ENCODE measurements at regions not wholly inside any gene's neighbourhood (a gene's known extent, or its start where the extent isn't known, plus 50 kb on each side); places are given as distances from the start of the nearest gene placed in this dataset.

DNA sequence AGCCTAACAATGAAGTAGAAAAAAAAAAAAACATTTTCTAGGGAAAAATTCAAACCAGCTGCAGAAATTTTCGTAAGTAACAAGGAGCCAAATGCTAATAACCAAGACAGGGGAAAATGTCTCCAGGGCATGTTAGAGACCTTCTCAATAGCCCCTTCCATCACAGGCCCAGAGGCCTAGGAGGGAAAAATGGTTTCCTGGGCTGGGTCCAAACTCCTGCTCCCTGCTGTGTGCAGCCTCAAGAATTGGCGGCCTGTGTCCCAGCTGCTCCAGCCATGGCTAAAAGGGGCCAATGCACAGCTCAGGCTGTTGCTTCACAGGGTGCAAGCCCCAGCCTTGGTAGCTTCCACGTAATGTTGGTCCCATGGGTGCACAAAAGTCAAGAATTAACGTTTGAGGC, 266.2 kb downstream of the ZEB2 start (continued):
- TF ChIP-seq ZNF551 (CRISPR knock-in tag; IDR thresholded peaks at IDR 0.05), result no peak
- no peak for TF ChIP-seq SMARCE1 (IDR thresholded peaks at IDR 0.05)
- no peak for TF ChIP-seq TFAM (CRISPR knock-in tag; conservative IDR thresholded peaks at IDR 0.05)
- TF ChIP-seq, protein P1, sequence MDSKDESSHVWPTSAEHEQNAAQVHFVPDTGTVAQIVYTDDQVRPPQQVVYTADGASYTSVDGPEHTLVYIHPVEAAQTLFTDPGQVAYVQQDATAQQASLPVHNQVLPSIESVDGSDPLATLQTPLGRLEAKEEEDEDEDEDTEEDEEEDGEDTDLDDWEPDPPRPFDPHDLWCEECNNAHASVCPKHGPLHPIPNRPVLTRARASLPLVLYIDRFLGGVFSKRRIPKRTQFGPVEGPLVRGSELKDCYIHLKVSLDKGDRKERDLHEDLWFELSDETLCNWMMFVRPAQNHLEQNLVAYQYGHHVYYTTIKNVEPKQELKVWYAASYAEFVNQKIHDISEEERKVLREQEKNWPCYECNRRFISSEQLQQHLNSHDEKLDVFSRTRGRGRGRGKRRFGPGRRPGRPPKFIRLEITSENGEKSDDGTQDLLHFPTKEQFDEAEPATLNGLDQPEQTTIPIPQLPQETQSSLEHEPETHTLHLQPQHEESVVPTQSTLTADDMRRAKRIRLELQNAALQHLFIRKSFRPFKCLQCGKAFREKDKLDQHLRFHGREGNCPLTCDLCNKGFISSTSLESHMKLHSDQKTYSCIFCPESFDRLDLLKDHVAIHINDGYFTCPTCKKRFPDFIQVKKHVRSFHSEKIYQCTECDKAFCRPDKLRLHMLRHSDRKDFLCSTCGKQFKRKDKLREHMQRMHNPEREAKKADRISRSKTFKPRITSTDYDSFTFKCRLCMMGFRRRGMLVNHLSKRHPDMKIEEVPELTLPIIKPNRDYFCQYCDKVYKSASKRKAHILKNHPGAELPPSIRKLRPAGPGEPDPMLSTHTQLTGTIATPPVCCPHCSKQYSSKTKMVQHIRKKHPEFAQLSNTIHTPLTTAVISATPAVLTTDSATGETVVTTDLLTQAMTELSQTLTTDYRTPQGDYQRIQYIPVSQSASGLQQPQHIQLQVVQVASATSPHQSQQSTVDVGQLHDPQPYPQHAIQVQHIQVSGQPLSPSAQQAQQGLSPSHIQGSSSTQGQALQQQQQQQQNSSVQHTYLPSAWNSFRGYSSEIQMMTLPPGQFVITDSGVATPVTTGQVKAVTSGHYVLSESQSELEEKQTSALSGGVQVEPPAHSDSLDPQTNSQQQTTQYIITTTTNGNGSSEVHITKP (IDR thresholded peaks at IDR 0.05; ENCODE audit: partially characterized antibody), result no peak
- TF ChIP-seq, protein P2, sequence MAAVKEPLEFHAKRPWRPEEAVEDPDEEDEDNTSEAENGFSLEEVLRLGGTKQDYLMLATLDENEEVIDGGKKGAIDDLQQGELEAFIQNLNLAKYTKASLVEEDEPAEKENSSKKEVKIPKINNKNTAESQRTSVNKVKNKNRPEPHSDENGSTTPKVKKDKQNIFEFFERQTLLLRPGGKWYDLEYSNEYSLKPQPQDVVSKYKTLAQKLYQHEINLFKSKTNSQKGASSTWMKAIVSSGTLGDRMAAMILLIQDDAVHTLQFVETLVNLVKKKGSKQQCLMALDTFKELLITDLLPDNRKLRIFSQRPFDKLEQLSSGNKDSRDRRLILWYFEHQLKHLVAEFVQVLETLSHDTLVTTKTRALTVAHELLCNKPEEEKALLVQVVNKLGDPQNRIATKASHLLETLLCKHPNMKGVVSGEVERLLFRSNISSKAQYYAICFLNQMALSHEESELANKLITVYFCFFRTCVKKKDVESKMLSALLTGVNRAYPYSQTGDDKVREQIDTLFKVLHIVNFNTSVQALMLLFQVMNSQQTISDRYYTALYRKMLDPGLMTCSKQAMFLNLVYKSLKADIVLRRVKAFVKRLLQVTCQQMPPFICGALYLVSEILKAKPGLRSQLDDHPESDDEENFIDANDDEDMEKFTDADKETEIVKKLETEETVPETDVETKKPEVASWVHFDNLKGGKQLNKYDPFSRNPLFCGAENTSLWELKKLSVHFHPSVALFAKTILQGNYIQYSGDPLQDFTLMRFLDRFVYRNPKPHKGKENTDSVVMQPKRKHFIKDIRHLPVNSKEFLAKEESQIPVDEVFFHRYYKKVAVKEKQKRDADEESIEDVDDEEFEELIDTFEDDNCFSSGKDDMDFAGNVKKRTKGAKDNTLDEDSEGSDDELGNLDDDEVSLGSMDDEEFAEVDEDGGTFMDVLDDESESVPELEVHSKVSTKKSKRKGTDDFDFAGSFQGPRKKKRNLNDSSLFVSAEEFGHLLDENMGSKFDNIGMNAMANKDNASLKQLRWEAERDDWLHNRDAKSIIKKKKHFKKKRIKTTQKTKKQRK (IDR thresholded peaks at IDR 0.05; ENCODE audit: borderline replicate concordance, low read depth, low read length), result peak; percentile 57; the same call in 1 of the 2 replicates
- TF ChIP-seq, protein P3, sequence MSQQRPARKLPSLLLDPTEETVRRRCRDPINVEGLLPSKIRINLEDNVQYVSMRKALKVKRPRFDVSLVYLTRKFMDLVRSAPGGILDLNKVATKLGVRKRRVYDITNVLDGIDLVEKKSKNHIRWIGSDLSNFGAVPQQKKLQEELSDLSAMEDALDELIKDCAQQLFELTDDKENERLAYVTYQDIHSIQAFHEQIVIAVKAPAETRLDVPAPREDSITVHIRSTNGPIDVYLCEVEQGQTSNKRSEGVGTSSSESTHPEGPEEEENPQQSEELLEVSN (IDR thresholded peaks at IDR 0.05; ENCODE audit: borderline replicate concordance in 1 of 2, extremely low read depth in 1 of 2, insufficient read depth in 1 of 2, insufficient read length in 1 of 2, low read depth in 1 of 2, low read length in 1 of 2, poor library complexity in 1 of 2, severe bottlenecking in 1 of 2), result no peak
- TF ChIP-seq CBFB (CRISPR knock-in tag; IDR thresholded peaks at IDR 0.05), result no peak
- TF ChIP-seq, protein P4, sequence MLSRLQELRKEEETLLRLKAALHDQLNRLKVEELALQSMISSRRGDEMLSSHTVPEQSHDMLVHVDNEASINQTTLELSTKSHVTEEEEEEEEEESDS (CRISPR knock-in tag; IDR thresholded peaks at IDR 0.05), result no peak
- TF ChIP-seq, protein P5, sequence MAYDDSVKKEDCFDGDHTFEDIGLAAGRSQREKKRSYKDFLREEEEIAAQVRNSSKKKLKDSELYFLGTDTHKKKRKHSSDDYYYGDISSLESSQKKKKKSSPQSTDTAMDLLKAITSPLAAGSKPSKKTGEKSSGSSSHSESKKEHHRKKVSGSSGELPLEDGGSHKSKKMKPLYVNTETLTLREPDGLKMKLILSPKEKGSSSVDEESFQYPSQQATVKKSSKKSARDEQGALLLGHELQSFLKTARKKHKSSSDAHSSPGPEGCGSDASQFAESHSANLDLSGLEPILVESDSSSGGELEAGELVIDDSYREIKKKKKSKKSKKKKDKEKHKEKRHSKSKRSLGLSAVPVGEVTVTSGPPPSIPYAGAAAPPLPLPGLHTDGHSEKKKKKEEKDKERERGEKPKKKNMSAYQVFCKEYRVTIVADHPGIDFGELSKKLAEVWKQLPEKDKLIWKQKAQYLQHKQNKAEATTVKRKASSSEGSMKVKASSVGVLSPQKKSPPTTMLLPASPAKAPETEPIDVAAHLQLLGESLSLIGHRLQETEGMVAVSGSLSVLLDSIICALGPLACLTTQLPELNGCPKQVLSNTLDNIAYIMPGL (CRISPR knock-in tag; IDR thresholded peaks at IDR 0.05), result no peak
- no peak for TF ChIP-seq TGIF2 (CRISPR knock-in tag; IDR thresholded peaks at IDR 0.05)
- no peak for TF ChIP-seq KLF1 (tag; IDR thresholded peaks at IDR 0.05)
- peak; percentile 22 for TF ChIP-seq ZNF280A (IDR thresholded peaks at IDR 0.05; ENCODE audit: low read depth, partially characterized antibody)
- TF ChIP-seq PRPF4 (IDR thresholded peaks at IDR 0.05; ENCODE audit: insufficient read depth, low read depth, low read length, poor library complexity, severe bottlenecking), result no peak
- TF ChIP-seq HNRNPL (IDR thresholded peaks at IDR 0.05; ENCODE audit: low read depth, low read length), result no peak
- no peak for TF ChIP-seq ZNF197 (CRISPR knock-in tag; IDR thresholded peaks at IDR 0.05; ENCODE audit: low read depth)
- TF ChIP-seq SLC30A9 (CRISPR knock-in tag; IDR thresholded peaks at IDR 0.05), result no peak
